ENCODE measurements at regions not wholly inside any gene's neighbourhood (a gene's known extent, or its start where the extent isn't known, plus 50 kb on each side); places are given as distances from the start of the nearest gene placed in this dataset.

DNA sequence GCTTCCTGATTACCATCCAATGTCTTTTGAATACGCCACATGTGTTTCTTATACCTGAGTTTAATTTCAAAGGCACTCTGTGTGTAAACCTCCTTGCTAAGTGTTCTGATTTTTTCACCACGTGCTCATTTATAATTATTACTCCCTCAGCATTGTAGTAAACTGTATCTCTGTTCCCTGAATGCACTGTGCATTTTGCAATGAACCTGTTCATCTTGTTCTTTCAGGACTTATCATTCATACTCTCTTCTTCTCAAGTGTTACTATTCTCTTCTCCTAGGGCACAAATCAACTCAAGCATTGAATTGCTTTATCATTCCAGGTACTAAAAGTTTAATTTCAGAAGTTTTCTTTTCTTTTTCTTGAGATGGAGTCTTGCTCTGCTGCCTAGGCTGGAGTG is 383.4 kb upstream of the TRIB2 start:
- TF ChIP-seq, protein P1, sequence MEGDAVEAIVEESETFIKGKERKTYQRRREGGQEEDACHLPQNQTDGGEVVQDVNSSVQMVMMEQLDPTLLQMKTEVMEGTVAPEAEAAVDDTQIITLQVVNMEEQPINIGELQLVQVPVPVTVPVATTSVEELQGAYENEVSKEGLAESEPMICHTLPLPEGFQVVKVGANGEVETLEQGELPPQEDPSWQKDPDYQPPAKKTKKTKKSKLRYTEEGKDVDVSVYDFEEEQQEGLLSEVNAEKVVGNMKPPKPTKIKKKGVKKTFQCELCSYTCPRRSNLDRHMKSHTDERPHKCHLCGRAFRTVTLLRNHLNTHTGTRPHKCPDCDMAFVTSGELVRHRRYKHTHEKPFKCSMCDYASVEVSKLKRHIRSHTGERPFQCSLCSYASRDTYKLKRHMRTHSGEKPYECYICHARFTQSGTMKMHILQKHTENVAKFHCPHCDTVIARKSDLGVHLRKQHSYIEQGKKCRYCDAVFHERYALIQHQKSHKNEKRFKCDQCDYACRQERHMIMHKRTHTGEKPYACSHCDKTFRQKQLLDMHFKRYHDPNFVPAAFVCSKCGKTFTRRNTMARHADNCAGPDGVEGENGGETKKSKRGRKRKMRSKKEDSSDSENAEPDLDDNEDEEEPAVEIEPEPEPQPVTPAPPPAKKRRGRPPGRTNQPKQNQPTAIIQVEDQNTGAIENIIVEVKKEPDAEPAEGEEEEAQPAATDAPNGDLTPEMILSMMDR (IDR thresholded peaks at IDR 0.05): no peak
- no peak for TF ChIP-seq POLR2A (IDR thresholded peaks at IDR 0.05)
